Smooth muscle cell (in vitro differentiated cells): ENCODE measurements at regions not wholly inside any gene's neighbourhood (a gene's known extent, or its start where the extent isn't known, plus 50 kb on each side); places are given as distances from the start of the nearest gene placed in this dataset.

Source experiments
- DNase-seq: peaks from one replicate; lab custom pipeline; 2025; ENCODE audit not compliant: unreplicated experiment; lab: John Stamatoyannopoulos, UW
- H2AFZ ChIP-seq: fragments of 200-600 bp; sonication (generic); 2 replicates; pipeline ENCODE4 v1.6.0; 2016; ENCODE audit warnings: antibody characterized with exemption, low read depth, mild to moderate bottlenecking
- H3F3A ChIP-seq: fragments of 200-600 bp; sonication (generic); 2 replicates; pipeline ENCODE4 v1.6.0; 2017; ENCODE audit warnings: antibody characterized with exemption, low read depth
- H3K27ac ChIP-seq: fragments of 200-600 bp; sonication (generic); 2 replicates; pipeline ENCODE4 v1.5.1; 2016; ENCODE audit warnings: low read depth, mild to moderate bottlenecking
- H3K27me3 ChIP-seq: fragments of 200-600 bp; sonication (generic); 2 replicates; pipeline ENCODE4 v1.6.1; 2016; ENCODE audit warnings: low read depth, mild to moderate bottlenecking
- H3K36me3 ChIP-seq: fragments of 200-600 bp; sonication (generic); 2 replicates; pipeline ENCODE4 v1.5.1; 2016; ENCODE audit warnings: low read depth
- H3K4me1 ChIP-seq: fragments of 200-600 bp; sonication (generic); 2 replicates; pipeline ENCODE4 v1.5.1; 2016; ENCODE audit warnings: low read depth
- H3K4me2 ChIP-seq: fragments of 200-600 bp; sonication (generic); 2 replicates; pipeline ENCODE4 v1.6.0; 2016; ENCODE audit warnings: mild to moderate bottlenecking
- H3K4me3 ChIP-seq: fragments of 200-600 bp; sonication (generic); 2 replicates; pipeline ENCODE4 v1.5.1; 2016; ENCODE audit warnings: mild to moderate bottlenecking
- H3K79me2 ChIP-seq: fragments of 200-600 bp; sonication (generic); 2 replicates; pipeline ENCODE4 v1.6.0; 2016; ENCODE audit warnings: low read depth, mild to moderate bottlenecking
- H3K9ac ChIP-seq: fragments of 200-600 bp; sonication (generic); 2 replicates; pipeline ENCODE4 v1.6.0; 2016; ENCODE audit warnings: low read depth
- H3K9me3 ChIP-seq: fragments of 200-600 bp; sonication (generic); replicated peaks from 2 replicates; pipeline ENCODE4 v1.5.1; 2016; ENCODE audit warnings: low read depth
- H4K20me1 ChIP-seq: fragments of 200-600 bp; sonication (generic); 2 replicates; pipeline ENCODE4 v1.6.0; 2016; ENCODE audit warnings: low read depth
- WGBS: methylation state at CpG from one replicate; pipeline ENCODE4 v1.1.7; 2016; ENCODE audit warnings: low lambda C conversion rate; 5-methylcytosine and 5-hydroxymethylcytosine counted together
- TF ChIP-seq, protein P1 (sequence below): fragments of 200-600 bp; sonication (generic); IDR thresholded peaks from 2 replicates; pipeline ENCODE4 v1.5.1; 2017; ENCODE audit warnings: borderline replicate concordance, mild to moderate bottlenecking, antibody characterized with exemption; ENCODE audit not compliant: insufficient read depth, poor library complexity, severe bottlenecking

DNA sequence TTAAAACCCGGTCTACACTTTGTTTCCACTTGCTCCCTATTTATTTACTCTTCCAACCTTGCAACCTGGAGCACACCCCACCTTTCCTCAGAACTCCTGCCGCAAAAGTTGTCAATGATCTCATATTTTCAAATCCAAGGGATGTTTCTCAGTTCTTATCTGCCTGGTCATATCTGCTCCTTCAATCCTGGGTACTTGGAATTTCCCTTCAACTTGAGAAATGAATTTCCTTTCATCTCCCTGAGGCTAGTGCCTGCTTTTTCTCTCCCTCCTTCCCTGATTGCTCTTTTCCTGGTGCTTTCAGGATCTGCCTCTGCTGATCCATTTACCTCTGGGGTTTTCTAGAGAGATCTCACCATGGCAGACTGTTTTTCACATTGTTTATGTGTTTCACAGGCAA, 154.8 kb upstream of the IRS2 start:
- H4K20me1 ChIP-seq: no peaks in the 10 kb centered on the region
- no peaks in the 10 kb centered on the region for H3F3A ChIP-seq
- WGBS: 70% methylated on average over 2 of the region's 2 CpGs
- peaks cover 3% of the 10 kb centered on the region for H3K4me1 ChIP-seq
- no peak overlapping the region for H3K4me2 ChIP-seq
- H3K27ac ChIP-seq: no peak overlapping the region
- H3K36me3 ChIP-seq: no peaks in the 10 kb centered on the region
- H3K9me3 ChIP-seq: no peaks in the 10 kb centered on the region
- no peak overlapping the region for H3K4me3 ChIP-seq
- no peaks in the 10 kb centered on the region for H3K27me3 ChIP-seq
- no peak overlapping the region for H3K9ac ChIP-seq
- H3K79me2 ChIP-seq: no peaks in the 10 kb centered on the region
- H2AFZ ChIP-seq: no peak overlapping the region
- no peak for DNase-seq
- TF ChIP-seq, protein P1, sequence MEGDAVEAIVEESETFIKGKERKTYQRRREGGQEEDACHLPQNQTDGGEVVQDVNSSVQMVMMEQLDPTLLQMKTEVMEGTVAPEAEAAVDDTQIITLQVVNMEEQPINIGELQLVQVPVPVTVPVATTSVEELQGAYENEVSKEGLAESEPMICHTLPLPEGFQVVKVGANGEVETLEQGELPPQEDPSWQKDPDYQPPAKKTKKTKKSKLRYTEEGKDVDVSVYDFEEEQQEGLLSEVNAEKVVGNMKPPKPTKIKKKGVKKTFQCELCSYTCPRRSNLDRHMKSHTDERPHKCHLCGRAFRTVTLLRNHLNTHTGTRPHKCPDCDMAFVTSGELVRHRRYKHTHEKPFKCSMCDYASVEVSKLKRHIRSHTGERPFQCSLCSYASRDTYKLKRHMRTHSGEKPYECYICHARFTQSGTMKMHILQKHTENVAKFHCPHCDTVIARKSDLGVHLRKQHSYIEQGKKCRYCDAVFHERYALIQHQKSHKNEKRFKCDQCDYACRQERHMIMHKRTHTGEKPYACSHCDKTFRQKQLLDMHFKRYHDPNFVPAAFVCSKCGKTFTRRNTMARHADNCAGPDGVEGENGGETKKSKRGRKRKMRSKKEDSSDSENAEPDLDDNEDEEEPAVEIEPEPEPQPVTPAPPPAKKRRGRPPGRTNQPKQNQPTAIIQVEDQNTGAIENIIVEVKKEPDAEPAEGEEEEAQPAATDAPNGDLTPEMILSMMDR: no peak

DNA sequence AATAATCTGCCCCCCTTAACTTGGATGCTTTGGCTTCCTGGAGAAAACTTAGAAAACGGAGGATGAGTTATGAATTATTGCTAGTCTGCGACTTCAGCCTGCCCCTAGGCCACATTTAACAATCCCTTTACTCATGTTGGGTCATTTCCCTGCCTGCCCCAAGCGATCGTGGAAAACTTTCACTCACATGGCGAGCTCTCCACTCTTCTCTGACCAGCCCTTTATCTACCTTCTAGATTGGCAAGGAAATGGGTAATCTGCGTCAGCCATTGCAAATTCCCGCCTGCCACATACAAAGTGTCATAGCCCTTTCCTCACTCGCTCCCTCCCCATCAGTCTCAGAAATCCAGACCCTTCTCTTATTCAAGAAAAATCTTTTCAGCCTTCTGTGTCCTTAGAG, 154.3 kb upstream of the IRS2 start:
- Histone ChIP-seq H3K4me2 (no peak overlapping the region), H3K9me3 (no peaks in the 10 kb centered on the region), H3K27me3 (no peaks in the 10 kb centered on the region), H3K4me3 (no peak overlapping the region), H3K79me2 (no peaks in the 10 kb centered on the region), H3K4me1 (peaks cover 3% of the 10 kb centered on the region), H4K20me1 (no peaks in the 10 kb centered on the region), H2AFZ (no peak overlapping the region), H3K9ac (no peak overlapping the region), H3K36me3 (no peaks in the 10 kb centered on the region), H3K27ac (no peak overlapping the region), H3F3A (no peaks in the 10 kb centered on the region)
- WGBS: 93% methylated on average over 8 of the region's 8 CpGs
- no peak for DNase-seq
- TF ChIP-seq, protein P1: no peak

GRCh38 chr13:109939838-109940237, 153.5 kb upstream of the IRS2 start:
- WGBS: 98% methylated on average over 10 of the region's 10 CpGs
- Histone ChIP-seq H3K27ac (no peak overlapping the region), H3K36me3 (no peaks in the 10 kb centered on the region), H3K79me2 (no peaks in the 10 kb centered on the region), H3K4me3 (no peak overlapping the region), H2AFZ (no peak overlapping the region), H3K27me3 (no peaks in the 10 kb centered on the region), H3K4me2 (no peak overlapping the region), H3F3A (no peaks in the 10 kb centered on the region), H3K9me3 (no peaks in the 10 kb centered on the region), H3K4me1 (peaks cover 3% of the 10 kb centered on the region), H4K20me1 (no peaks in the 10 kb centered on the region), H3K9ac (no peak overlapping the region)
- no peak for DNase-seq
- TF ChIP-seq, protein P1: no peak

DNA sequence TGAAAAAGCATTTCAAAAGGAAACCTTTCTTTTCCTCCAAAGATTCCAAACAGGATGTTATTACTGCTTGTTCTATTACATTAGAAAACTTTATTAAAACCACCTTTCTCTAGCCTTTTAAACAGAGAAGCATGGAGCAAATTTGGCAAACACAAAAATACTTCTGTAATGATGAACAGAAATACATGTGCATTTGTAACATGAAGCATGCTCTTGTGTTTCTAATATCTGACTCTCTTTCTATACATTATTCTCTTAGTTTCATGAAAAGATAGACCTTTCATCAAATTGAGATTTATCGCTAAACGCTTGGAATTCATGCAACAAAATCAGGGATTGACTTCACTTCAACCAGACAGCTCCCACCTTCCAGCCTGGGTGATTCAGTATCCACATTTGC, 152.8 kb upstream of the IRS2 start:
- Histone ChIP-seq H3K4me3 (no peak overlapping the region), H3K27me3 (no peaks in the 10 kb centered on the region), H3K27ac (no peak overlapping the region), H2AFZ (no peak overlapping the region), H3K36me3 (no peaks in the 10 kb centered on the region), H4K20me1 (no peaks in the 10 kb centered on the region), H3K79me2 (no peaks in the 10 kb centered on the region), H3K4me2 (no peak overlapping the region), H3K4me1 (peaks cover 3% of the 10 kb centered on the region), H3F3A (no peaks in the 10 kb centered on the region), H3K9me3 (no peaks in the 10 kb centered on the region), H3K9ac (no peak overlapping the region)
- WGBS: 97% methylated on average over 2 of the region's 2 CpGs
- TF ChIP-seq, protein P1: no peak
- DNase-seq: no peak
